Right lobe of liver (tissue), 4 donors: ENCODE measurements at regions not wholly inside any gene's neighbourhood (a gene's known extent, or its start where the extent isn't known, plus 50 kb on each side); places are given as distances from the start of the nearest gene placed in this dataset.

ENCODE experiments used
- POLR2A ChIP-seq: fragments of 450-650 bp; IDR thresholded peaks from one replicate; pipeline ENCODE4 v1.6.1; 2017; ENCODE audit warnings: antibody characterized with exemption, mild to moderate bottlenecking
- TF ChIP-seq, protein P1 (sequence below), 4 donors: fragments of 200-600 bp in 3 of 4; fragments of 450-650 bp in 1 of 4; IDR thresholded peaks; one replicate each; pipeline versions ENCODE4 v1.5.1 to v1.8.0; 2016 to 2022; ENCODE audit warnings: antibody characterized with exemption in 4 of 4, mild to moderate bottlenecking in 2 of 4
- donor health status: DM: no; HTN: no; CAD: no.
- donor health status: DM: no; HTN: no; CAD: no.
- donor health status: DM: no; HTN: yes; CAD: no.

DNA sequence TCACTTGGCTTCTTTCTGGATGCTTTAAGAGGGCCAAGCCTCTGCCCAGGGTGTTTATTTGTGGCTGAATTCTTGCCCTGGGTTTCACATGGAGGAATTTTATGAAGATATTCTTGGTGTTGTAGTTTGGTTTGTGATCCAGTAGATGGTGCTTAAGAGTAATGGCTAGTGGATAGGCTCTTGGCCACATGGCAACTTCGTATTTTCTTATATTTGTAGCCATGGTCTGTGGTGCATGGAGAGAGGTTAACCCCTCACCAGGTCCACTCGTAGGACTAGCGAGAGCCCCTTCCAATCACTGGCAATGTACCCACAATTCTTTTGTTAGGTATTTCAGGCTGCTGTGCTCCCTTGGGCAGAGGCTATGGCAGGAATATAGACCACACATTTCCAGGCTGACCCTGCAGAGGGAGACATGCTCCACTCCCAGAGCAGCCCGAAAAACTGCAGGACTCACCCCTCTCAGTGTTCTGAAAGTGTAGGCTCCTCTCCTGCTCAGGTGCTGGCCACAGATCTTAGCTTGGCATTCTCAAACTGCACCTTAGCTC lies 582.1 kb upstream of the SETBP1 start:
- TF ChIP-seq, protein P1, sequence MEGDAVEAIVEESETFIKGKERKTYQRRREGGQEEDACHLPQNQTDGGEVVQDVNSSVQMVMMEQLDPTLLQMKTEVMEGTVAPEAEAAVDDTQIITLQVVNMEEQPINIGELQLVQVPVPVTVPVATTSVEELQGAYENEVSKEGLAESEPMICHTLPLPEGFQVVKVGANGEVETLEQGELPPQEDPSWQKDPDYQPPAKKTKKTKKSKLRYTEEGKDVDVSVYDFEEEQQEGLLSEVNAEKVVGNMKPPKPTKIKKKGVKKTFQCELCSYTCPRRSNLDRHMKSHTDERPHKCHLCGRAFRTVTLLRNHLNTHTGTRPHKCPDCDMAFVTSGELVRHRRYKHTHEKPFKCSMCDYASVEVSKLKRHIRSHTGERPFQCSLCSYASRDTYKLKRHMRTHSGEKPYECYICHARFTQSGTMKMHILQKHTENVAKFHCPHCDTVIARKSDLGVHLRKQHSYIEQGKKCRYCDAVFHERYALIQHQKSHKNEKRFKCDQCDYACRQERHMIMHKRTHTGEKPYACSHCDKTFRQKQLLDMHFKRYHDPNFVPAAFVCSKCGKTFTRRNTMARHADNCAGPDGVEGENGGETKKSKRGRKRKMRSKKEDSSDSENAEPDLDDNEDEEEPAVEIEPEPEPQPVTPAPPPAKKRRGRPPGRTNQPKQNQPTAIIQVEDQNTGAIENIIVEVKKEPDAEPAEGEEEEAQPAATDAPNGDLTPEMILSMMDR (IDR thresholded peaks at IDR 0.05), result peak; percentile 17 to 34 (median 24)
- no peak for TF ChIP-seq POLR2A
